ENCODE measurements at regions not wholly inside any gene's neighbourhood (a gene's known extent, or its start where the extent isn't known, plus 50 kb on each side); places are given as distances from the start of the nearest gene placed in this dataset.
"Not testable (repeated sequence)": the region's sequence is repeated elsewhere in the genome, so short reads cannot be mapped to it uniquely, and the experiment has no call there.

DNA sequence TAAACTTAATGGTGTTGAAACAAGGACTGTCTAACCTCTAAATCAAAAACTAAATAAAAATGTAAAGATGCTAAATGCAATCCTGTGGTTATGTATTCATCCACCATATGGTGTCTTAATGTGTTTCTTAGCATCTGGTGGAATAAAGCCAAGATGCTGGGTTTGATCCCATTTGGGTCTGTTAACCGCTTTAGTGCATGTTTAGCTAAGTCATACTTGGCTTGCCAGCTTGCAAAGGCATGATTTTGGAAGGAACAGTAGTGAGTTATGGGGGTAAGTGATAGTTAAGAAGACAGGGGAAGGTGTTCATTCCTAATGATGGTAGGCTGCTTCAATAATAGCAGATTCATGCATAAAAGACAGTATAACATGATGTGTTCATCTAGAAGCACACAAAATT is 139.0 kb upstream of the SLC27A6 start:
- H3K27me3 Mint-ChIP-seq (ENCODE audit: low read depth): no peaks in the 10 kb centered on the region
- DNase-seq (no peak), ATAC-seq (no peak)
- H3K4me3 Mint-ChIP-seq: no peak overlapping the region
- no peaks in the 10 kb centered on the region for H3K36me3 Mint-ChIP-seq (ENCODE audit: insufficient read depth)
- no peaks in the 10 kb centered on the region for H3K9me3 Mint-ChIP-seq
- H3K4me1 Mint-ChIP-seq (ENCODE audit: low read depth): no peaks in the 10 kb centered on the region

DNA sequence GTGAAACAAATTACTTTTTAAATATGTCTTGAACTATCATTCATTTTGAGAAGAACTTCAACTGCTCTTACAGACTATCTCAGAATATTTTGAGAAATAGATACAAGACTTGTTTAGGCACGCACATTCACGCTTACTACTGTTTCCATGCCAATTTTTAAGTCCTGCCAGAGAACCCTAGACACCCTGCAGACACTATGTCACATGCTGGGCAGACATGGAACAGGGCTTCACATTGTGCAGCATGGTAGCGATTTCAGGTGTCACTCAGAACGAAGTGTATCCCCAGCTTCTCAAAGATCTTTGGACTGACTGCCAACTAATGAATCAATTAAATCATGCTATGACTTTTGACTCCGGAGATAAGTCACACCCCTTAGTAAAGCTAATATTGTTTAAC is 128.7 kb upstream of the SLC27A6 start:
- DNase-seq (no peak), ATAC-seq (no peak)
- no peaks in the 10 kb centered on the region for H3K4me1 Mint-ChIP-seq (ENCODE audit: low read depth)
- H3K9me3 Mint-ChIP-seq: no peaks in the 10 kb centered on the region
- no peaks in the 10 kb centered on the region for H3K36me3 Mint-ChIP-seq (ENCODE audit: insufficient read depth)
- H3K4me3 Mint-ChIP-seq: no peak overlapping the region
- H3K27me3 Mint-ChIP-seq (ENCODE audit: low read depth): no peaks in the 10 kb centered on the region

DNA sequence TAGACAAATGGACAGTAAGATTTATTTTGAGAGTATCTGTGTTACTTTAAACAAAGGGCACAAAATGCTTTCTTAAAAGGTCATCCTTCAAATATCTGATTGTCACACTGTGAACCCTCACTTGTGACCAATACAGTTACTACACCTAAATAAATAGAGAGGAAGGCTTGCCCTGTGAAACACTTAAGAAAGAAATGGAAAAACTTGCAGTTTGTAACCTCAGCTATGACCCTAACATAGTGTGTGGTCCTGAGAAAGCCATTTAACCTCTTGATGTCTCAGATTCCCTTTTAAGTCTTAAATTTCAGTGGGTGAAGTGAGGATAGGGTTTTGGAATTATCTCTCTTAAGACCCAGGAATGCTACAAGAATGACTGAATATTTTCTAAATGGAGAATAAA is 126.7 kb upstream of the SLC27A6 start:
- Mint-ChIP-seq H3K27me3 (ENCODE audit: low read depth) (no peaks in the 10 kb centered on the region), H3K9me3 (no peaks in the 10 kb centered on the region), H3K4me1 (ENCODE audit: low read depth) (no peaks in the 10 kb centered on the region), H3K36me3 (ENCODE audit: insufficient read depth) (no peaks in the 10 kb centered on the region), H3K4me3 (no peak overlapping the region)
- DNase-seq: no peak
- no peak for ATAC-seq

DNA sequence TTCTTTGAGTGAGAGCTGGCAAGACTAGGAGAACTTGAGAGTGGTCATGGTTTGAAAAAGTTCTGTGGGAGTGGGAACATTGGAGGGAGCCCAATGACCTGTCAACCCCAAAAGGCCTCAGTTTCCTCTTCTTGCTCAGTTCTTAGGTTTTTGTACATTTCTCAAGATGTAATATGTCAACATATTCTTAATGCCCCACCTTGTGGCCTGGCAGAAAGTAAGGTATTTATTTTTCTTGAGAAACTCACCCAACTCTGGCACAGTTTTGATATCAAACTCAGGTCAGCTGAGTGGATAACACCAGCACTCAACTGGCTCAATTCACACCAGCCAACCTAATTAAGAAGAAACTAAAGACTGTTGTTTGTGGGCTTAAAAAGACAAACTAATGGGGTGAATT is 123.0 kb upstream of the SLC27A6 start:
- H3K4me3 Mint-ChIP-seq: no peak overlapping the region
- ATAC-seq (no peak), DNase-seq (no peak)
- H3K36me3 Mint-ChIP-seq (ENCODE audit: insufficient read depth): no peaks in the 10 kb centered on the region
- H3K4me1 Mint-ChIP-seq (ENCODE audit: low read depth): no peaks in the 10 kb centered on the region
- no peaks in the 10 kb centered on the region for H3K9me3 Mint-ChIP-seq
- no peaks in the 10 kb centered on the region for H3K27me3 Mint-ChIP-seq (ENCODE audit: low read depth)

DNA sequence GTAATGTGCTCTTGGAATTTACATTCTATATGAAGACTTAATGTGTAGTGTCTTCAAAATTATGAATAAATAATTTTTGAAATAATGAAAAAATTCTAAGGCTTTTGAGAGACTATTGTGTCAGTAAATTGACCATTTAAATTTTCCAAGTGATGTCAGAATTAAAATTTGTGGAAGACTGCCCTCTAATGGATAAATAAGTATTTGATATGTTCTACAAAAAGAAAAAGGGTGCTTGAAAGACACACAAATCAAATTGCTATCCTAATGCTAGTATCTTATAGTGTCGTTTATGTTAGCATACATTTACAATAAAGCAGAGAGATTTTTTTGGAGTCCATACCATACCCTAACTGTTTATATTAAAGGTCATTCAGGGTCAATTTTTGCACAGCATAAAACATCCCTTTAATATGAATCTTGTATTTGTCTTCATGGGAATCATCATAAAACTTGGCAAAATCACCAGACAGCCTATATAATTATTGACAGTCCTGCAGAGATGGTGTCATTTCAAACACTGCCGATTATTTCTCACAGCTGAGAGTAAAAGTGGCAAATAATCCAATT is 120.8 kb upstream of the SLC27A6 start:
- no peak overlapping the region for H3K4me3 Mint-ChIP-seq
- H3K4me1 Mint-ChIP-seq (ENCODE audit: low read depth): no peaks in the 10 kb centered on the region
- ATAC-seq (no peak), DNase-seq (no peak)
- H3K9me3 Mint-ChIP-seq: peaks cover 13% of the 10 kb centered on the region
- no peaks in the 10 kb centered on the region for H3K27me3 Mint-ChIP-seq (ENCODE audit: low read depth)
- H3K36me3 Mint-ChIP-seq (ENCODE audit: insufficient read depth): no peaks in the 10 kb centered on the region

DNA sequence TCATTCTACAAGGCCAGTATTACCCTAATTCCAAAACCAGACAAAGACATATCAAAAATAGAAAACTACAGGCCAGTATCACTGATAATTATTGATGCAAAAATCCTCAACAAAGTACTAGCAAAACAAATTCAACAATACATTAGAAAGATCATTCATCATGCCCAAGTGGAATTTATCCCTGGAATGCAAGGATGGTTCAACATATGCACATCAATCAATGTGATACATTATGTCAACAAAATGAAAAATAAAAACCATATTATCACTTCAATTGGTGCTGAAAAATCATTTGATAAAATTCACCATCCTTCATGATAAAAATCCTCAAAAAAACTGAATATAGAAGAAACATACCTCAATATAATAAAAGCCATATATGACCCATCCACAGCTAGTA is 115.2 kb upstream of the SLC27A6 start:
- Mint-ChIP-seq H3K4me3 (no peak overlapping the region), H3K9me3 (peaks cover 37% of the 10 kb centered on the region), H3K36me3 (ENCODE audit: insufficient read depth) (no peaks in the 10 kb centered on the region), H3K27me3 (ENCODE audit: low read depth) (no peaks in the 10 kb centered on the region), H3K4me1 (ENCODE audit: low read depth) (no peaks in the 10 kb centered on the region)
- DNase-seq: no peak
- ATAC-seq: no peak

DNA sequence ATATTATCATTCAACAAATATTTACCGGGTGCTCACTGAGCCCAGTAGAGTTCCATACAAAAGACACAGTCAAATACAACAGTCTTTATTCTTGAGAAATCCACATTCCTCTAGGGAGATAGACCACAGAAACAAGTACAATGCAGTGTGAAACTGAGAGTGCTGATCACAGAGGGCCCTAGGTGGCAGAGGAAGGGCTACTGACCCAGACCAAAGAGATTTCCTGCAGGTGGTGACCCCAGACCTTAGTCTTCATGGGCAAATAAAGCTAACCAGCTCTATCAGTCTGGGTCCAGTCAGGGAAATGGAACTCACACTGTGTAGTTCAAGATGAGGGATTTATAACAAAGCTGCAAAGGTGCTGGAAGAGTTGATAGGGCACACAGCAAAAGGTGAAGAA is 110.4 kb upstream of the SLC27A6 start:
- Mint-ChIP-seq H3K36me3 (ENCODE audit: insufficient read depth) (no peaks in the 10 kb centered on the region), H3K9me3 (peaks cover 30% of the 10 kb centered on the region), H3K27me3 (ENCODE audit: low read depth) (no peaks in the 10 kb centered on the region), H3K4me3 (no peak overlapping the region), H3K4me1 (ENCODE audit: low read depth) (no peaks in the 10 kb centered on the region)
- ATAC-seq (no peak), DNase-seq (no peak)

DNA sequence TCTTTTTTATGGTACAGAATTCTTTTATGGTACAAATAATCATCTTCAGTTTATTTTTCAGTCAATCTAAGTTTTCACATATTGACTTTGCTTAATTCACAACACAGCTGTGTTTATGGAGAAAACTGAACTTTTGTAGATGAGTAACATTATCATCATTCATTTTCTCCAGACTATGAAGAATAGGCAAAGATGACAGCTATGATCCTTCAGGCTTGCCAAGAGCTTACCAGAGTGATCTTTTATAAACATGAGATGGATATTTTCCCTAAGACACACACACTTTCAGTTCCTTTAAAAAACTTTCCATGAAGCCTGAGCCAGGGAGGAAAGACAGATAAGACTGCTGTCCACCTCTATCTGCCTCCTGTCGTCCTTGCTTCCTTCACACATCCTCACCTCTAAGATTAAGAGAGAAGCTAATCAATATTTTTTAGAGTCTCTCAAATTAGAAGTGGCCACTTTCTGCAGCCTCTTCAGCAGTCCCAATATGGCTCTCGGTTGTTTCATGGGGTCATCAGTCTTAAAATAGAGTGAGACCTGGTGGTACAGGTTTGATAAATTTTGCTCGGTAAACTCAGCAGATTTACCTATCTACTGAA is 108.1 kb upstream of the SLC27A6 start:
- Mint-ChIP-seq H3K36me3 (ENCODE audit: insufficient read depth) (no peaks in the 10 kb centered on the region), H3K4me3 (no peak overlapping the region), H3K27me3 (ENCODE audit: low read depth) (no peaks in the 10 kb centered on the region), H3K9me3 (peaks cover 15% of the 10 kb centered on the region), H3K4me1 (ENCODE audit: low read depth) (no peaks in the 10 kb centered on the region)
- ATAC-seq: no peak
- no peak for DNase-seq

DNA sequence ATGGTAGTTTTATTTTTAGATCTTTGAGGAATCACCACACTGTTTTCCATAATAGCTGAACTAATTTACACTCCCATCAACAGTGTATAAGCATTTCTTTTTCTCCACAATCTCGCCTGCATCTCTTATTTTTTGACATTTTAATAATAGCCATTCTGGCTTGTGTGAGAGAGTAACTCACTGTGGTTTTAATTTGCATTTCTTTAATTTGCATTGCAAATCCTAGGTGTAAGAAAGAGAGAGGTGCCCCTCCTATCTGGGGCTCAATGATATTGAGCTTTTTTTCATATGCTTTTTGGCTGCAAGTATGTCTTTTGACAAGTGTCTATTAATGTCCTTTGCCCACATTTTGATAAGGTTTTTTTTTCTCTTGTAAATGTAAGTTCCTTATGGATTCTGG is 106.3 kb upstream of the SLC27A6 start:
- ATAC-seq: no peak
- no peaks in the 10 kb centered on the region for H3K4me1 Mint-ChIP-seq (ENCODE audit: low read depth)
- H3K9me3 Mint-ChIP-seq: peaks cover 15% of the 10 kb centered on the region
- no peaks in the 10 kb centered on the region for H3K36me3 Mint-ChIP-seq (ENCODE audit: insufficient read depth)
- no peak overlapping the region for H3K4me3 Mint-ChIP-seq
- H3K27me3 Mint-ChIP-seq (ENCODE audit: low read depth): no peaks in the 10 kb centered on the region
- no peak for DNase-seq

DNA sequence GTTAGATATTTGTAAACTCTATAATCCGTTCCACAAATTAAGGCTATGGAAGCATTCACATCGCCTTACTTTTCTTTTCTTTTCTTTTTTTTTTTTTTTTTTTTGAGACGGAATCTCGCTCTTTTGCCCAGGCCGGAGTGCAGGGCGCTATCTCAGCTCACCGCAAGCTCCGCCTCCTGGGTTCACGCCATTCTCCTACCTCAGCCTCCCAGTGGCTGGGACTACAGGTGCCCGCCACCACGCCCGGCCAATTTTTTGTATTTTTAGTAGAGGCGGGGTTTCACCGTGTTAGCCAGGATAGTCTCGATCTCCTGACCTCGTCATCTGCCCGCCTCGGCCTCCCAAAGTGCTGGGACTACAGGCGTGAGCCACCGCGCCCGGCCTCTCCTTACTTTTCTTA is 104.1 kb upstream of the SLC27A6 start:
- not testable (repeated sequence) for DNase-seq; H3K4me3 Mint-ChIP-seq; H3K27me3 Mint-ChIP-seq (ENCODE audit: low read depth); H3K4me1 Mint-ChIP-seq (ENCODE audit: low read depth); ATAC-seq; H3K36me3 Mint-ChIP-seq (ENCODE audit: insufficient read depth)
- peaks cover 15% of the 10 kb centered on the region for H3K9me3 Mint-ChIP-seq

DNA sequence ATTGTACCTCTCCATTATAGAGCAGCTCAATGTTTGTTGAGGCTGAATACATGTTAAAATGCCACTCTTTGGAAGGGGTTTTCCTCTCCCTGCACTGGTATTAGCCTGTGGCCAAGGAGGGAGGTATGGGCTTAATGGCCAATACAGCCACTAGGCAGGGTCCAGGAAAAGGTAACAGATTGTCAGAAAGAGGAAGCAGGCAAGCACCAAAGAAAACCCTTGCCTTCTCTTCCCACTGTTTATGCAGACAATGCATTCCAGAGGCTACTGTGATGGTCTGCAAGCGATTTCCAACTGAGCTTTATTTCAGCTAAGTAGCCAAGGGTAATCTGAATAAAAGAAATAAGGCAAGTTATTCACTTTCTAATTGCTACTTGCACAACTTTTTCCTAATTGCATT is 95.3 kb upstream of the SLC27A6 start:
- peaks cover 4% of the 10 kb centered on the region for H3K9me3 Mint-ChIP-seq
- ATAC-seq (no peak), DNase-seq (no peak)
- no peaks in the 10 kb centered on the region for H3K27me3 Mint-ChIP-seq (ENCODE audit: low read depth)
- H3K4me3 Mint-ChIP-seq: no peak overlapping the region
- no peaks in the 10 kb centered on the region for H3K36me3 Mint-ChIP-seq (ENCODE audit: insufficient read depth)
- no peaks in the 10 kb centered on the region for H3K4me1 Mint-ChIP-seq (ENCODE audit: low read depth)

DNA sequence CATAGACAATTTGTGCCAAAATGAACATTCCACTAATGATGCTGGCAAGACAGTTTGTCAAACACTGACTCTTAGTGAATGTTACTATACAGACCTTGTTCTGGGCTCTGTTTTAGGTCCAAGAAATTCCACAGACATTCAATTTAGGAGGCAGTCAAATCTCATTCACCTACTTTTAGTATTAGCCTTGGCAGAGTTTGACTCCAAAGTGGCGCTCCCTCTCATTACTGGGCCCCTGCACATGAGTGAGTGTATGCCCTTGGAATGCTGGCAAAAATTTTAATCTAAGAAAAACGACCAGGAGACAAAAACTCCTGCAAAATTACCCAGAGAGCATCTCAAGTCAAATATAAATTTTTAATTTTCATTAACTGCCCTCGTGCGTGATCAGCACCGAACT is 94.9 kb upstream of the SLC27A6 start:
- DNase-seq: no peak
- ATAC-seq: no peak
- Mint-ChIP-seq H3K27me3 (ENCODE audit: low read depth) (no peaks in the 10 kb centered on the region), H3K4me1 (ENCODE audit: low read depth) (no peaks in the 10 kb centered on the region), H3K9me3 (peaks cover 4% of the 10 kb centered on the region), H3K4me3 (no peak overlapping the region), H3K36me3 (ENCODE audit: insufficient read depth) (no peaks in the 10 kb centered on the region)

DNA sequence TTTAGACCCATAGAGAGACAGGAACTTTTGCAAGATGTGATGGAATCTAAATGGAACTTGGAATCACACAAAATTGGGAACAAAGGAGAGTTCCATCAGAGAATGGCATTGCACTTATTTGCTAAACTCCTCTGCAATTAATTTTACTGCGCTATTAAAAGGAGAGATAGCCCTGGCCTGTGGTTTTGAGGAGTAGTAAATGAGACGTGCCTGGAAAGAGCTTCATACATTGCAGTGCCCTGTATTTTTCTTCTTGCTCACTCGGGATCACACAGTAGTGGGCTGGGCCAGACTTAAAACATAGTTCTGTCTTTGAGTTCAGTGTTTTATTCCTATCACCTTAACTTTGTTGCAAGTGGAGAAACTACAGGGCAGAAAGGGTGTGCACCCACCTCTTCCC is 94.4 kb upstream of the SLC27A6 start:
- ATAC-seq: no peak
- Mint-ChIP-seq H3K27me3 (ENCODE audit: low read depth) (no peaks in the 10 kb centered on the region), H3K36me3 (ENCODE audit: insufficient read depth) (no peaks in the 10 kb centered on the region), H3K4me1 (ENCODE audit: low read depth) (no peaks in the 10 kb centered on the region), H3K4me3 (no peak overlapping the region), H3K9me3 (peaks cover 4% of the 10 kb centered on the region)
- no peak for DNase-seq

DNA sequence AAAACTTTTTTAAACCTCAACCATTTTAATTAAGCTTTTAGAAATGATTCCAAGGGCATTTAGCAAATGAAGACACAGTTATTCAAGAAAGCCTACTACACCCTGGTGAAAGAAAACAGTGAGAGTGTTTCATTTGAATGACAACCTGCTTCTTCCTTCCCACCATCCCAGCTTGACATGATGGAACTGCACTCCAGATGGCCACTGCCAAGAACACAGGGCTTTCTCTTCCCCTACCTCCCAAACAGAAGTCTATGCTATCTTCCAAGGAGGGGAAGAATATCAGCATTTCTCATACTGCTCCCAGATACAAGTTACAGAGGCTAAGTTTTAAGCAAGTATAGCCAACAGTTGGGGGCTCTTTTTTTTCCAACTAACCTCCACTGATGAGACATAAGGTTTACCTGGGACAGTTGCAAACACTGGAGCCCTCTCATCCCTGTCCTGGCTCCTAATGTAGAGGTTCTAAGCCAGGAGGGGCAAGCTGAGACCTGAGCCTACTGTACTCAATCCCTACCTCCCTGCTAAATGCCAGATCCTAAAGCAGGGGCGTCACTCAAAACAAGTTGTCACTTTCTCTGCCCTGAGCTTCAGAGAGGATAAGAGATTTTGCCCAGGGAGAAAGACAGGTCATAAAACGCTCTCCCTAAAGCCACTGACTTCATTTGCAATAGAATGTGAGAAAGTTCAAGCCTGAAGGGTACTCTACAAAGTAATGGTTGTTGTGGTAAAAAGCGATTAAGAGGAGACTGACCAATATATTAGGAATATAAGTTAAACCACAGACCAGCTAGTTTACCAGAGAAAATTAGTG is 88.5 kb upstream of the SLC27A6 start:
- H3K27me3 Mint-ChIP-seq (ENCODE audit: low read depth): no peaks in the 10 kb centered on the region
- ATAC-seq (no peak), DNase-seq (no peak)
- no peaks in the 10 kb centered on the region for H3K4me1 Mint-ChIP-seq (ENCODE audit: low read depth)
- no peaks in the 10 kb centered on the region for H3K36me3 Mint-ChIP-seq (ENCODE audit: insufficient read depth)
- H3K4me3 Mint-ChIP-seq: no peak overlapping the region
- no peaks in the 10 kb centered on the region for H3K9me3 Mint-ChIP-seq

DNA sequence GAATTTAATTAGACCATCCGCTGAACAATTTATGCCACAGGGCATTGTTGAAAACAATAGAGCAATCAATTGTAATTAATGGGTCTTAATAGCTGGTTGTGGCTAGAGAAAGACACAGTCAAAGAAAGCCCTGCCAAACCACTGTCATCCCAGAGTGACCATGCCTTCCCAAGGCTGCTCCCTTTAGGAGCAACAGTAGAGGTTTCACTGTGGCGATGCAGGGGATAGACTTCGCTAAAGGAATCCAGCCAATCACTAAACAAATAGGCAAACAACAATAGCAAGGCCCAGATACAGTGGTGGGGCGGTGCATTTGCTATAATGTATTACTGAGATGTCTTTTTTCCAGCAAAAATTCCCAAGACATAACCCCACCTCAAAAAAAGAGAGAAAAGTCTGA is 87.8 kb upstream of the SLC27A6 start:
- ATAC-seq (no peak), DNase-seq (no peak)
- no peaks in the 10 kb centered on the region for H3K4me1 Mint-ChIP-seq (ENCODE audit: low read depth)
- H3K4me3 Mint-ChIP-seq: no peak overlapping the region
- no peaks in the 10 kb centered on the region for H3K9me3 Mint-ChIP-seq
- H3K27me3 Mint-ChIP-seq (ENCODE audit: low read depth): no peaks in the 10 kb centered on the region
- no peaks in the 10 kb centered on the region for H3K36me3 Mint-ChIP-seq (ENCODE audit: insufficient read depth)

Measured in activated T-cell treated with anti-CD3 and anti-CD28 coated beads, Interleukin-2, amount 50 U/mL, for 4 hours (primary cell).